ENCODE measurements at regions not wholly inside any gene's neighbourhood (a gene's known extent, or its start where the extent isn't known, plus 50 kb on each side); places are given as distances from the start of the nearest gene placed in this dataset.

- ChIA-PET POLR2A (ENCODE audit: low non-redundant PET) (no interaction called here), CTCF (interaction anchor here (2.0 kb wide), 1 partner anchor 116 kb away, joined by 5 read pairs; no protein-coding TSS in a partner anchor)
- H3K27ac ChIP-seq: no peak overlapping the region
- TF ChIP-seq CTCF (conservative IDR thresholded peaks at IDR 0.05; ENCODE audit: low read depth): no peak
- DNase-seq (ENCODE audit: low spot score): no peak
Observed at GRCh38 chr15:35867356-35867755, 321.4 kb upstream of the DPH6 start.

DNA sequence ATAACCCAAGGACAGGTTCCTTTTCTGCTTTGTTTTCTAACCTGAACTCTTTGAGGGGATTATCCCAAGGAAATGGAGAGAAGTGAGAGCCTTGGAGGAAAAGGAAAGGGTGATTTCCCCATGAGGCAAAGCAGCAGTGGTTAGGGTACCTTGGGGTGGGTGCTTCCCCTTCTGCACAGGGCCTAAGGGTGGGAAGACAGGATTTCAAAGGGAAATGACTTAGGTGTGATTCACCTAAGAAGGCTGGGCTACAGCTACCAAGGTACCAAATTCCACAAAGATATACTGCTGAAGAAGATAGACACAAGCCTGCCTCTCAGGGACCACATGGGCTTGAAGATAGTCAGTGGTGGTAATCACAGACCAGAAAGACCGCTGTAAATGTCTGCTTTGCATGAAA, 325.3 kb upstream of the DPH6 start:
- DNase-seq (ENCODE audit: low spot score): peak; percentile 38
- no peak overlapping the region for H3K27ac ChIP-seq
- no peak for TF ChIP-seq CTCF (conservative IDR thresholded peaks at IDR 0.05; ENCODE audit: low read depth)
- ChIA-PET POLR2A (ENCODE audit: low non-redundant PET) (interaction anchor here (0.7 kb wide), 1 partner anchor 426 kb away, joined by 5 read pairs; no protein-coding TSS in a partner anchor), CTCF (interaction anchor here (0.6 kb wide), 1 partner anchor 751 kb away, joined by 4 read pairs; no protein-coding TSS in a partner anchor)

- no peak for DNase-seq (ENCODE audit: low spot score)
- CTCF ChIA-PET: no interaction called here
- no peak overlapping the region for H3K27ac ChIP-seq
- no peak for TF ChIP-seq CTCF (conservative IDR thresholded peaks at IDR 0.05; ENCODE audit: low read depth)
- POLR2A ChIA-PET (ENCODE audit: low non-redundant PET): no interaction called here
Observed at GRCh38 chr15:35871812-35872211, 325.8 kb upstream of the DPH6 start.

DNA sequence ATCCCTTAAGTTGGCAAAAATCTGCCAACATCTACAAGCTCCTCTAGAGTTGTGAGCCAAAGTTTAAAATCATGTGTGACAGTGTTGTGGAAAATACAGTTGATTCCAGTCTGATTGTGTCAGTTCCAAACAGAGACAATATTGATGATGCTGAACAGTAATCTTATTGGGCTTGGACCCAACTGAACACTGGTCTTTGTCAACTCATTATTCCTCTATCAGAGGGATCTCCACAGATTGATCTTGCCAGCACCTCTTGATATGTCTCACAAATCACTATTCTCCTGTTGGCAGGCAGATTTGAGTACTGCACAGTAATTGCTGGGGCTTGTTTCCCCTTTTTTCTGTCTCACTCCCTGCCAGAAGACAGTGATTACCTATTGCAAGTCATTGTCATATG, 326.6 kb upstream of the DPH6 start:
- ChIA-PET CTCF (interaction anchor here (0.8 kb wide), 1 partner anchor 566 kb away, joined by 3 read pairs; no protein-coding TSS in a partner anchor), POLR2A (ENCODE audit: low non-redundant PET) (no interaction called here)
- H3K27ac ChIP-seq: no peak overlapping the region
- TF ChIP-seq CTCF (conservative IDR thresholded peaks at IDR 0.05; ENCODE audit: low read depth): no peak
- DNase-seq (ENCODE audit: low spot score): no peak

GRCh38 chr15:35874260-35874905, 328.4 kb upstream of the DPH6 start:
- CTCF ChIA-PET: no interaction called here
- no peak overlapping the region for H3K27ac ChIP-seq
- peak; percentile 84 for DNase-seq (ENCODE audit: low spot score)
- POLR2A ChIA-PET (ENCODE audit: low non-redundant PET): no interaction called here
- TF ChIP-seq CTCF (conservative IDR thresholded peaks at IDR 0.05; ENCODE audit: low read depth): no peak

- CTCF ChIA-PET: no interaction called here
- TF ChIP-seq CTCF (conservative IDR thresholded peaks at IDR 0.05; ENCODE audit: low read depth): no peak
- H3K27ac ChIP-seq: no peak overlapping the region
- POLR2A ChIA-PET (ENCODE audit: low non-redundant PET): no interaction called here
- DNase-seq (ENCODE audit: low spot score): no peak
Observed at GRCh38 chr15:35876762-35877161, 330.8 kb upstream of the DPH6 start.
